GM19438 (cell line): ENCODE measurements at regions not wholly inside any gene's neighbourhood (a gene's known extent, or its start where the extent isn't known, plus 50 kb on each side); places are given as distances from the start of the nearest gene placed in this dataset.
"Not testable (repeated sequence)": the region's sequence is repeated elsewhere in the genome, so short reads cannot be mapped to it uniquely, and the experiment has no call there.

Experiments
- ATAC-seq: cut with Tn5 transposase; IDR thresholded peaks from one replicate; pipeline ENCODE4 v1.9.1; 2021; ENCODE audit warnings: low read depth; ENCODE audit not compliant: unreplicated experiment

DNA sequence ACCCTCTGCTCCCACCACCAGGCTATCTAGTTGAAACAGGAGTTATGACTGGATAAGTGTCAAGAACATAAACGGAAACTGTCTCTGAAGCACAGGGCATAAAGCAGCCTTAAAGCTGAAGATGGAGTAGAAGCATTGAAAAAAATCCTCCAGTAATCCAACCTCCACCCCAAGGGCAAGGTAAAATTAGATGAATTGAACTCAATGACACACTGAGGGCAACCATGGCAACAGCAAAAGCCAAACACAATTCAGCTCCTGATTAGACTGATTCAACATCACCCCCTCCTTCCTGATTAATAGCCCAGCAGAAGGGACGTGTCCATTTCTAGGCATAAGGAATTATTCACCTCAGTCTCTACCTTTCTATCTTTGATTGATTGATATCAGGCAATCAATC, 183.2 kb upstream of the MAP3K1 start:
- no peak for ATAC-seq

DNA sequence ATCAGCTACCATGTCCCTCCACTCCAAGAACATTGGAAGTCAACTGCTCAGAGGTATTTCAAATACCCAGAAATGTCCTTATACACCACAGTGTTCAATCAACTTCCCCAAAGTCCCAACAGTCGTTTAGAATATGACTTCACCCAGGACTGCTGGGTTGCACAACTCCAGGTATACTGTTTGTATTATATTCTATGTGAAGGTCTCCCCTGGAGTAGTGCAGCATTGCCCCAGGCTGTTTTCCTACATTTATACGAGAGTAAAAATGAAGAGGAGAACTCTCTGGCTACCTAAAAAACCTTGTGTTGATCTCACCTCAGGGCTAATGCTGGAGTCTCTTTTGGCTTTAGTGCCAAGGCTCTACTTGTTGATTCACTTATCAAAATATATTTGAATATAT, 183.6 kb upstream of the MAP3K1 start:
- ATAC-seq: no peak

DNA sequence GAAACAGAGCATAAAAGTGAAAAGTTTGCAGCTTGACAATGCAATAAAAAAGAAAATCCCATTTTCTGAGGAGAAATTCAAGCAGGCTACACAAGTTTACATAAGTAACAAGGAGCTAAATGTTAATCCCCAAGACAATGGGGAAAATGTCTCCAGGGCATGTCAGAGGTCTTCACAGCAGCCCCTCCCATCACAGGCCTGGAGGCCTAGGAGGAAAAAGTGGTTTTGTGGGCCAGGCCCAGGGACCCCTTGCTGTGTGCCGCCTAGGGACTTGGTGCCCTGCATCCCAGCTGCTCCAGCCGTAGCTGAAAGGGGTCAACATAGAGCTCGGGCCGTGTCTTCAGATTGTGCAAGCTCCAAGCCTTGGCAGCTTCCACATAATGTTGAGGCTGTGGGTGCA, 186.7 kb upstream of the MAP3K1 start:
- ATAC-seq: not testable (repeated sequence)

DNA sequence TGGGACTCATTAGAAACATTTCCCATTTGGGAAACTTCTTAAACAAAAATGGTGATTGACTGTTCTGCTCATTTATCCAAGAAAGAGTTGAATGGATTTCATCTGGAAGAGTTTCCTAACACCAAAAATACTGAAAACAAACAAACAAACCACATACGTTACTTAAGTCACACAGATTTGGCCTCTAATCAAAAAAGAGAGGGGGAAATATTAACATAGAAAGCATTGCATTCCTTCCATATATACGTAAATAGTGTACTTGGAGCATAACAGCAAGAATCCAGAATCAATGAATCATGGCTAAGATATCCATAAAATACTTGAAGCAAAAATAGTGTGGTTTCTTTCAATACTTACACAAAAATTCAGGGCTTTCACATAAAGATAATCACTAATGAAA, 189.8 kb upstream of the MAP3K1 start:
- no peak for ATAC-seq

DNA sequence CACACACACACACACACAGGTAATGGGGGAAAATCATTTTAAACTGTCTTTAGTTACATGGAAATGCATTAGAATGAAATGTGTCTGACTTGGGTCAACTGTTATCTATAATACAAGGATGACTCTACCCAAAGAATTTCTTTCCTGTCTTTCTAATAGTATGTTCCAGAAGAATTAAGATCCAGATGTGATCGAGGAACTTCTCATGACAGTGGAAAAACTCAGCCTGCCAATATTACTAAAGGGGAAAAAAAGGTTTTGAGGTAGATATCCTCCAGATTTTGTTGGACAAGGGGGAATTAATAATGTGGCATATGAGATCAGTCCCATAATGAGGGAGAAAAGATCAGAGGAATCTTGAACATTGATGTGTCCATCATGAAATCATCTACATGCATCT, 190.6 kb upstream of the MAP3K1 start:
- no peak for ATAC-seq

DNA sequence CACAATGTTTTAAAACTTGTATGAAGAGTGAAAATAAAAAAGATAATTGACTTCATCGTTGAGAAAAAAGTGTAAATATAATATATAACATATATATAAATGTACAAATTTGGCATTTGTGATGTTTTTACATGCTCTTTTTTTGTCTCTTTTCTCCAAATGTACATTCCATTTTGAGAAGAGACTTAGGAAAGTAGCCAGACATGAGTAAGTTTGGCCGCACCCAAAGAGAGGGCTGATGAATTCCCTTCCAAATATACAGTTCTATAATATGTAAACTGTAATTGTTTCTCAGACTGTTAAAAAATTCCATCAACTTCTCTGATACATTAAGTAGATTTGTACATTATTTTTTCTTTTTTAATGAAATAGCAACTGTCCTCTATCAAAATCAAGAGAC, 193.2 kb upstream of the MAP3K1 start:
- ATAC-seq: no peak

DNA sequence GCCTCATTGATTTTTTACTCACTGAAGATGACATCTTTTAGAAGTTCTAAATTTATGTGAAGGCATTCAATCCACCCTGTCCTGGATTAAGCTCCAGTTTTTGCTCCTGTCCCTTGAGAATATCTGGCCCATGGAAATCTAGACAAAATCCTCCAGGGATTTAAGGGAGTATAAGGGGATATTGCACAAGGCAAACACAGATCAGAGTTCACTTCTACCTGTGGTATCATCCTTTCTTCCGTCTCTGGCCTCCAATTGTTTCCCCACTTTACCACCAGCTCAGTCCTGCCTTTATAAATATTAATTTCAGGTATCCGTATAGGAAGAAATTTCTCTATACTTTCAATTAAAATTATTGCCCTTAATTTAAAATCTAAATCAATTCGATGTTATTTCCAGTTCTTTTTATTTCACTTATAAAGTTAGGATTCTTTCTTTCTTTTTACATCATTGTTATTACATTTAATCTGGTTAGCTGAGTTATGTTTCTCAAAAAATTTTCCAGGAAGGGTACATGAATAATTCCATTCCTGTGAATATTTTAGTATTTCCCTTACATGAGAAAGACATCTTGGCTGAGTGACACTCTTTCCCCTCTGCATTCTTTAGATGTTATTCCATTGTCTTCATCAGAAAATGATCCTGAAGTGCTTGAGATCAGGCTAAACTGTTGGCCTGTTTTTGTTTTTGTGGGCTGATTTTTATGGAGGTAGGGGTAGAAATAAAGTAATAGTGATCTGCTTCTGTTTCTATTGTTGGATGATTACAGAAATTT, 194.3 kb upstream of the MAP3K1 start:
- no peak for ATAC-seq

DNA sequence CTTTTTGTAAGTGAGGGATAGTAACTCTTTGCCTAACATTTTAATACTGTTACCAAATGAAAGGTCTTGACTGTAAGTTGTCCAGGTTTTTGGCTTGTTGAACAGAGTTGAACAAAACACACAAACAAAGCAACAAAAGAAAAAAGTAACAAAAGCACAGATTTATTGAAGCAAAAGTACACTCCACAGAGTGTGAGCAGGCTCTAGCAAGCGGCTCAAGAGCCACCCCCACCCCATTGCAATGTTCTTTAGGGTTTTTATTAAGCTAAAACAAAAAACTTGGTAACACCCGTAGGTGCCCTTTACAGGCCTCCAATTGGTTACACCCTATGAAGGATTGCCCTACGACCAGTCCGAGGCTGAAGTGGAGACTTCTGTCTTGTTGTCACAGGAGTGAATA, 197.4 kb upstream of the MAP3K1 start:
- no peak for ATAC-seq

DNA sequence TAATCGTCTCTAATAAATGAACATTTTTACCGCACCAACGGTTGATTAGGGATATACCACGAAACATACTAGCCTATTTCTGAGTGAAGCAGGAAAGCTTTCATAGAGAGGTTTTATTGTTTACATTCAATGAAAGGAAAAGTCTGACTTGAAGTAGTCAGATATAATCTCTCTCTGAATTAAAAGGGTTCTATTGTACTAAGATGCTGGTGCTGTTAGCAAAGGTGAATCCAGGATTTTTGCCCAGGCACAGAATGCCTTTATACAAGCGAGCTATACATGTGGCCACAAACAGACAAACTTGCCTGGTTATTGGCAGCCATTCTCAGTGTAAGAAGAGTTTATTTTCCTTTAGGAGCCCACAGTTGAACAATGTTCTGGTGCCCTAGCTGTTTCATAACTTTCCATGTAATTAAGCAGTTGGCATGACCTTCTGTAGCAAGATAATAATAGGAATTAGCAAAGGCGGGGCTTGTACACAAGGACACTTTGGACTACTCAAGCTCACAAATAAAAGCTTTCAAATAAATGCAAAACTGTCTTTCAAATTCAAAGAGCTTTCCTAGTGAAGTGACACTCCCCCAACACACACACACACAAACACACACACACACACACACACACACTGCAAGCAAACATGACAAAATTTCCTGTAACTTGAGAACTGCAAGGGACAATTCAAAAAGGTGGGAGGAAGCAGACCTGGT, 198.7 kb upstream of the MAP3K1 start:
- no peak for ATAC-seq

DNA sequence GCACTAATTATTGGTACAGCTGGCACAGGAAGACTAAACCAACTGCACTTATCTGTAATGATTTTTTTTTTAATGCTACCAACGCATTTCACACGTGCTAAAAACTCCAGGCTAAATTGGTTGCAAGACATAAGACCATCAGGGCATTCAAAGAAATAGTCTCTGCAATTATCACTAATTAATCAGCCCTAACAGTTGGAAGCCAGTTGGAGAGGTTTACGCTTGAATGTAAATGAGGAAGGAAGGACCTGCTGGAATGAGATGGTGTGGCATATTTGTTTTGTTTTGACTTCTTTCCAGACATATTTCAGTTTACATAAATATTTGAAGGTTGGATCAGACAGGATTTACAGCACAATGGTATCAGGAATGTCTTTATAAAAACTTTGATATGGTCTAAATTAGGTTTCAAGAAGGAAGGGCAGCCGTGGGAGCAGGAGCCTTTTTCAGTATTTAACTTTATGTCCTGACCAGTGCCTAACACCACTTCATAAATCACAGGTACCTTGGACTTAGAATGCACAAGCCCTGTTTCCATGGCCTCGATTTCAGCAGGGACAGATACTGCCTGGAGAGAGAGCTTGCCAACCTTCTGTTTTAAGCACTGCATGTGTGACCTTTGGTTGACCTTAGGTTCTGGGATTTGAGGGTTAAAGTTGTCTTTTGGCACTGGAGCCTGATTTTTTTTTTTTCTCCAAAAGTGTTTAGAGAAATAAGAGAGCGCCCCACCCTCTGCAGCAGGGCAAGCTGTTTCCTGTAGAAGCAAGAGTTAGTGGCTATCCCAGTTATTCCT, 199.8 kb upstream of the MAP3K1 start:
- ATAC-seq: no peak

DNA sequence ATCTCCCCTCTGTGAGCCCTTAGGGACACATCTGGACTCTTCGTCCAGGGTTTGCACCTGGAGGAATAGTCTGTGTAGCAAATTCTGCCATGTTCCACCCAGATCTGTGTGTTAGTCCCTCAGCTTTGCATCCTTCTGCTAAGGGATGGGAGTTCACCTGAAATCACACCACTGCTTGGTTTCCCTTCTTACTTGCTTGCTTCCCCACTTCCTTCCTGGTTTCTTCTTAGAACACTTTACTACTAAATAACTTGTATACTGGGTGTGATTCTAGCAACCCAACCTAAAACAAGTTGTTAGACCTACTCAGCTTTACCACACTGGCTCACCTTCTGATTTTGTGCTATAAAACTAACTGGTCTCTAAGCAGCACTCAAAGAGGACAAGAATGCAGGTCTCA, 202.6 kb upstream of the MAP3K1 start:
- no peak for ATAC-seq

DNA sequence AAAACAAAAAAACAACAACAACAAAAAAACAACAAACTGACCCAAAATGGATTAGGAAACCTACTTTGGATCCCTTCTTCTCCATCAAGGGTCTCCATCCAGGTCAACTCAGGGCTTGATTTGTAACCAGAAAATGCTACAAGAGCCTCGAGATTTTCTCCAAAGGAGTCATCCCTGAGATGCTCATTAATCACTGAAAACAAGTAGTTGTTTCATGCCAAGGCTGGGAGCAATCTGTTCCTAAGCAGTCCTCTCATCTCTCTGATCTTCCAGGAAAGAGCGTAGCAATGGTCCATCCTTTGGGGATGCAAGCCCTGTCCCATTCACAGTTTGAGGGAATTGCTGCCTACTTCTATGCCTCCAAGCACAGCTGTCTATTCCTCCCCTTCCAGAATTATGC, 203.0 kb upstream of the MAP3K1 start:
- no peak for ATAC-seq

DNA sequence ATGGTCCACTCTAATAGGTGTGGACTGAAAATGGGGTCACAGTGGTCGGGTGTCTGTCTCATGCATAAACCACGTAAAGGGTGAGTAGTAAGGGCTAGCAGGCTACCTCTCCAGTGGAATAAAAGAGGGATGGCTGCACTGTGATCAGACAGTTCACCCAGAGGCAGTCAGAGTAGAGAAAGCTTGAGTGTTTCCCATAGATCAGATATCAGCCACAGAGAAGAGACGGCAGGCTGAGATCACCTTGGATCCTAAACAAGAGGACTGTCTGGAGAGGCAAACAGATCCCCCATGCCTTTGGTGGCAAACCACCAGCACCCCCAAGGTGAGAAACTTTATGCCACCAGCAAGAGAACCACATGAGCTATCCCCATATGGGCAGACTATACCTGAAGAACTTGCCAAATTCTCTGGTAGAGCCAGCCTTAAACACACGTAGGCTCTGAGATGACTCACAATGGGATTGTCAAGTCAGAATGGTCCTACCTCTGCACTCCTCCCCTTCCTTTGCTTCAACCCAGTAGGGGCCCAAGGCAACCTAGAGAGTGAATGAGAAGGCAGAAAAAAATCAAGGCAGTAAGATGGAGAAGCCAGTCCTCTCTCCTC, 205.2 kb upstream of the MAP3K1 start:
- no peak for ATAC-seq

DNA sequence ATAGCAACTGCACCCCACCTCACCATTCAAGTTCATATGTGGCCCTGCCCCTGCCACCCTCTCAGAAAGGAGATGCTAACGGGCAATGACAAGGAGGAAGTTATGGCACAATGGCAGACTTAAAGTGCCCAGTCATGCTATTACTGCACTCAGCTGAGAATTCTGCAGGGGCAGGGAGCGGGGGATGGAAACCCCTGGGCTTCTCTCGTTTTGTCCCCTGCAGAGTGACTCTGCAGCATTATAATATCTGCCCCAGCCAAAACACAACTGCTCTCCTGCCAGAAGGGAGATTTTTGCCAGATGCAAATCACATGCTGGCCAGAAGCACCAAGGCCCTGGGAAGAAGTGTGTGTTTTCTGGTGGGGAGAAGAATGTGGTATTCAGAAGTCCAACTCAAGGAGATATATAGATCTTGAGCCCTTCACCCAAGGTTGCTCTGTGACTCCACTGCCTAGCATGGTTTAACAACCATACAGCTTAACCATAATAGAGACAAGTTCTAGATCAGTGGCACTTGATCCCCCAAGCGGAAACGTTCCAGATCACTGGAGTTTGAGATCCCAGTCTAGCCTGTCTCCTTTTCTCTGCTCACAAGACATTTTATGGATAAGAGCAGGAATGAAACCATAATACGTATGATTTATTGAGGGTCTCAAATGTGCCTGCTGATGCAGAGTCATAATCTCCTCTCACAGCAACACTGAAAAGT, 207.0 kb upstream of the MAP3K1 start:
- ATAC-seq: no peak

DNA sequence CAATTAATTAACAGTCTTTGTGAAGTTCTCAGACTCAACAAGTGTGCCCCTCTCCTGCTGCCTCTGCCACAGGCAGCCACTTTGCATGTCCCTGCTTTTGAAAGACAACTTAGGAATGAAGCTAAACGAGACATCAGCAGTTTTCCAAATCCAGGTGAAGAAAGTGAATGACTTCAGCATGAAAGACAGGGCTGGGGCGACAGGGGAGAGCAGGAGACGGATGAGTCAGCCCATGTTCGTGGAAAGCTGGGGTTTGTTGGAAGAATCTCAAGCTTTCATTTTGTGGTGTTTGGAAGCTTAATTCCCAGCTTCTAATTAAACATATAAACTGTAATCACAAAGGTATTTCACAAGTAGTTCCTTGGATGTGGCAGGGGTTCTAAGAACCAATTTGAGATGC, 207.8 kb upstream of the MAP3K1 start:
- no peak for ATAC-seq

DNA sequence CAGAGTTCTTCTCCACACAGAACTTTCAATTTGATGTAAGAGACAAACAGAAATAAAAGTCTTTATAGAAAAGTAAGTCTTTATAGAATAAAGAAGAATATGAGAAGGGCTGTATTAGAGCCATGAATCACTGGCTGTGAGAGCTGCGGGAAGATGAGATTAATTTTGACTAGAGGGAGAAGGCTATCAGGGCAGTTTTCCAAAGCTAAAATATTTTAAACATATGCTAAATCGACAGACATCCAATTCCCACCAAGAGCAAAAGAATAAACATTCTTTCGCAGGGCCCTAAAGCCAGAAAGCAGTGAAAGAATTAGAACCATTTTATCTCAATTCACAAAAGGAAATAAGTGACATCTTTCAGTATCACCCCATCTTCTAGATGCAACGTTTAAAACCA, 208.3 kb upstream of the MAP3K1 start:
- no peak for ATAC-seq

DNA sequence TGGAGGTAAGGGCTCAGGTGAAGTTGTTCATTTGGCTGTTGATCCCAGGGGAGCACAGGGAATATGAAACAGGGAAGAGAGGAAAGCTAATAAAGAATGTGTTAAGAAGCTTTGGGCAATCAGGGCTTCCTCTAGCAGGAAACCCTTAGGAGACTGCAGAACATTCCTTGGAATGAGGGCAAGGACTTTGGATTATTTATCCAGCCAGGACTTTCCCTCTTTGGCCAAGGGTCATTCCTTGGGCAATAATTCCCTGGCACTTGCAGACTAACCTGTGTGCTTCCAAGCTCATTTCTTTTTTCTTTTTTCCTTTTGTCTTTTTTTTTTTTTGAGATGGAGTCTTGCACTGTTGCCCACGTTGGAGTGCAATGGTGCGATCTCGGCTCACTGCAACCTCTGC, 209.2 kb upstream of the MAP3K1 start:
- no peak for ATAC-seq

DNA sequence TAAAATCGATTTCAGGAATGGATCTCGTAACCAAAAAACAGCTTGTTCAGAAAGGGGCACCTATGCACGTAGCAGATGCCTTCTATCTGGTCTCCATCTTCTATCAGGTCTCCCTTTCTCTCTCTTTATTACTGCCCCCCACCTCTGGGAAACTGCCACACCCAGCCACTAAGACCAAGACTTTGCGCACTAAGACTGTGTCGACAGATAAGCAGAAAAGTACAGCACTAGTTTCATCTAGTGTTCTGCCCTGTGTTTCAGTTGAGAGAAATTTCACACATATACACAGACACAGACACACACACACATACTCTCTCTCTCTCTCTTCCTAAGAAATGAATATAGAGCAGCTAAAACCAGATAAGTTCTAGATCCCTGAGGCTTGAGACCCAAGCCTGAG, 210.1 kb upstream of the MAP3K1 start:
- ATAC-seq: no peak

DNA sequence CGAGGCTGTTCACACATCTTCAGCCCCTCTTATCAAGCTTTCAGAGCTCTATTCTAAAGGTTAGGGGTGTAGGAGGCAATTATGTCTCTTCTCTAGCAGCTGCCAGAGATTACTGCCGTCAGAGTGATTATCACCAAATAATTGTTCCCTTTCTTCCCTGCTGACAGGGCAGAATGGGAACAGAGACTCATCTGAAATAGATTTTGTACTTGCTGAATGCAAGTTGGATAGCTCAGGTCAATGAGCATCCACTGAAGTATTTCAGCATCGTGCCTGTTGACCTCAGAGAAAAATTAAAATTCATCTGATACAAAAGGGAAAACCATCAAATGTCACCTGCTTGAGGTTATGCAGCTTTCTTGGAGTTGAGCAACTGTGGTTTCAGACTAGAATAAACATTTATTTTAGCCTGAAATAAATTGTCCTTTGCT, 213.7 kb upstream of the MAP3K1 start:
- ATAC-seq: no peak

DNA sequence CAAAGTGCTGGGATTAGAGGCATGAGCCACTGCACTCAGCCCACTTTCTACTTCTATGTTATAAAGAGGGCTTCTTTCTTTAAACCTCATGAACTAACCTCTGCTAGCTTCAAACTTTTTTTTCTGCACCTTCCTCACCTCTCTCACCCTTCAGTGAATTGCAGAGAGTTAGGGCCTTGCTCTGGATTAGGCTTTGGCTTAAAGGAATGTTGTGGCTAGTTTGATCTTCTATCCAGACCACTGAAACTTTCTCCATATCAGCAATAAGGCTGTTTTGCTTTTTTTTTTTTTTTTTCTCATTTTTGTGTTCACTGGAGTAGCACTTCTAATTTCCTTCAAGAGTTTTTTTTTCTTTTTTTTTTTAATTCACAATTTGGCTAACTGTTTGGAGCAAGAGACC, 216.4 kb upstream of the MAP3K1 start:
- ATAC-seq: no peak

DNA sequence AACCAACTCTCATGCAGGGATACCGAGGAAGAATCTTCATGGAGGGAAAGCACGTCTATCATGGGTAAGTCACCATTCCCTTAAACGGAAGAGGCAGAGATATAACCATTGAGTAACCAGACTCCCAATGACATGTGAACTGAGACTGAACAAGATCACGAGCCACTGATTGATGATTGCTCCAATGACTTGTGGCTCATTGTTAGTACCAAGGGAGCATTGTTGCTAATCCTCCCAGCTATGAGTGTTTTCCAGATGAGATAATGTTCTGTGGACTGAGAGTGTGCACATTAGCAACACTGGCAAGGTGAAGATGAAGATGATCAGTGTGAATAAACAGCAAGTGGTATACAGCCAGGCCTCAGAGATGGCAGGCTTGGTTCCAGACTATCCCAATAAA, 219.2 kb upstream of the MAP3K1 start:
- no peak for ATAC-seq
